NCI-H82 treated with DMSO at 0.1 percent for 48 hours (cell line): ENCODE measurements at regions not wholly inside any gene's neighbourhood (a gene's known extent, or its start where the extent isn't known, plus 50 kb on each side); places are given as distances from the start of the nearest gene placed in this dataset.

Experiments used
- DNase-seq: peaks from one replicate; lab custom pipeline; 2025; ENCODE audit not compliant: unreplicated experiment; lab: John Stamatoyannopoulos, UW

- DNase-seq, result peak; percentile 9
Observed at GRCh38 chrX:93598076-93598475, 75.3 kb downstream of the NAP1L3 start.

DNA sequence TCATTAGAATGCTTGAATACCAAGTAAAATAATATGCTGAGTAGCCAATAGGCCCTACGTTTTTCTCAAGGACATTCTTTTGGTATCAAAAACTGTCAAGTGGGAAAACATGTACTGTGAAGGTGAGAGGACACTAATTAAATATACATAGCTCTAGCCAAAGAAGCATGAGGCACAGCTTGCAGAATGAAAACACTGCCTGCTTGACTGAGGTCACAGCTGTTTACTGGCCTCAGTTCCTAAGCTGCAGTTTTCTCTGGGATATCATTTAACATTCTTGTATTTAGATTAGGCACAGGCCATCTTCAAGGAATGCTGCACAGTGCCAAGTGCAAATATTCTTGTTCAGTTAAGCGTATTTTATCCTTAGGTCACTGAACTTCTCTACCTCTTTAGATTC is 78.6 kb downstream of the NAP1L3 start:
- DNase-seq, result peak; percentile 45

GRCh38 chrX:93593966-93594365 is 79.4 kb downstream of the NAP1L3 start:
- DNase-seq, result no peak

GRCh38 chrX:93591398-93591797 is 82.0 kb downstream of the NAP1L3 start:
- DNase-seq, result peak; percentile 5

GRCh38 chrX:93585661-93586060 is 87.7 kb downstream of the NAP1L3 start:
- DNase-seq, result peak; percentile 42

DNA sequence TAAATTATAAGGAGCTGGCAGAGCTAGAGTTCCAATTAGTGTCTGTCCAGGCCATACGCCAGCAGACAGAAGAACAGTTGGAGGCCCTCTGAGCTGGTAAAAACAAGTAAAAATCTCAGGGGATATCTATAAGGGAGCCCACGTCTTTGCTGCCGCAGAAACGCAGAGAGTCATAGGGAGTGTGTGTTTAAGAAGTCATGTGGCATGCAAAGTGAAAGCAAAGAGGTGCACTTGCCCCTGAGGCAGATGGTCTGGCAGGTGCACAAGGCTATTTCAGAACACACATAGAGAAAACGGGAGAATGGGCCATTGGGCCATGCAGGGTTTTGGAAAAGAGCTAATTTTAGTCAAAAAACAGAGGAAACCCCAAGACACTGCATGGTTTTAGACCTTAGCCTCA is 92.7 kb downstream of the NAP1L3 start:
- no peak for DNase-seq

DNA sequence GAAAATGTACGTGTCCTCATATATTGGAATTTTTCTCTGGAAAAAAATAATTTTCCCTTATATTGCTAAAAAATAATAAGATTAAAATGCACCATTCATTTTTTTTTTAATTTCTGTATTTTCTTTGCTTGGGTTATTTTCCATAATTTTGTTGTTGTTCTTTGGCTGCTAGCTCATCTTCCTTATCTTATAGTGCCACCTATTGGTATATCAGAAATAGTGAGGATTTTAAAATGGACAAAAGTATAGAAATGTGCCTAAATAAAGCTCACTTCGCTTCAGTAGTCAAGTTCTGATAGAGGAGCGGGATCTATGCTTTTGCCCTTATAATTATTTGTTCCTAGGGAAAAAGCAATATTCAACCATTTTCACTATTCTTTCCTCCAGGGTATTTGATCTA is 134.8 kb downstream of the NAP1L3 start:
- peak; percentile 23 for DNase-seq

DNA sequence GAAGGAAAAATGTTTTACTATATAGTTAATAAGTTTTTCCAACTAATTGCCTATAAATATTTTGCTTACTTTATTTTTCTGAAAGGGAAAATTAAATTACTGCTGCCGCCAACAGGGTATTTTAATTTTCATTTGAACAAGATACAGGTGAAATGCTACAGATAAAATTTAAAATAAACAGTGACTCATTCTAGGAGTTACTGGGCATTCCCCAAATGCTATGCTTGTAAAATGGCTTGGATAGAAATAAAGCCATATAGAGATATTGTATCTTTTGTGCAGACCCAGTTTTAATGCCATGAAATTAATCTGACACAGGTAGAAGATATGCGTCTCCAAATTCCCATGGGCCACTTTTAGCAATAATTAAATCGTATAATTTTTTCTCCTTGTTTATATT is 144.5 kb downstream of the NAP1L3 start:
- DNase-seq, result no peak
